SK-N-SH (cell line): ENCODE measurements at regions not wholly inside any gene's neighbourhood (a gene's known extent, or its start where the extent isn't known, plus 50 kb on each side); places are given as distances from the start of the nearest gene placed in this dataset.
A peak's percentile ranks its signal among the peaks of the same experiment; 100 is the strongest.

Experiments used
- CTCF ChIA-PET: fragments of 300-600, 350-600 bp; formaldehyde crosslinking; extraction: SDS; loops from one replicate; lab custom pipeline; 2021; lab: Yijun Ruan, JAX
- POLR2A ChIA-PET: fragments of 350-600 bp; sonication (Branson Sonifier 250); formaldehyde crosslinking; extraction: SDS; loops from one replicate; lab custom pipeline; 2020; ENCODE audit warnings: antibody characterized with exemption, inconsistent platforms; lab: Yijun Ruan, JAX
- DNase-seq: peaks from one replicate; pipeline ENCODE4 v3.0.0; 2012
- H2AFZ ChIP-seq: fragments of 200-600 bp; sonication (generic); 2 replicates; pipeline ENCODE4 v1.8.1; 2016; ENCODE audit warnings: antibody characterized with exemption, mild to moderate bottlenecking, low read depth
- H3F3A ChIP-seq: fragments of 200-600 bp; sonication (generic); replicated peaks from 2 replicates; pipeline ENCODE3; 2016; ENCODE audit warnings: antibody characterized with exemption, mild to moderate bottlenecking; ENCODE audit not compliant: insufficient read depth
- H3K27ac ChIP-seq, 2 experiments: fragments of 200-500 bp in 1 of 2; fragments of 200-600 bp in 1 of 2; sonication (Bioruptor generic) in 1 of 2; sonication (generic), shearing (Covaris generic) in 1 of 2; 2 replicates each; pipeline versions ENCODE4 v1.5.1 to v1.6.1; 2014 to 2016; ENCODE audit warnings: low read depth in 2 of 2, inconsistent platforms in 1 of 2, low read length in 1 of 2, mild to moderate bottlenecking in 1 of 2, mixed read lengths in 1 of 2
- H3K27me3 ChIP-seq: fragments of 200-600 bp; sonication (generic), shearing (Covaris generic); 2 replicates; pipeline ENCODE4 v1.6.1; 2016; ENCODE audit warnings: mixed run types; ENCODE audit not compliant: insufficient read depth
- H3K36me3 ChIP-seq, 2 experiments: fragments of 200-500 bp in 1 of 2; fragments of 200-600 bp in 1 of 2; sonication (Bioruptor generic) in 1 of 2; sonication (generic) in 1 of 2; replicated peaks in 1 of 2; 2 replicates each; pipeline versions ENCODE3 to v1.5.1; 2014 to 2016; ENCODE audit warnings: low read length in 1 of 2, mild to moderate bottlenecking in 1 of 2; ENCODE audit not compliant: insufficient read depth in 2 of 2, control insufficient read depth in 1 of 2
- H3K4me1 ChIP-seq, 2 experiments: fragments of 200-500 bp in 1 of 2; fragments of 200-600 bp in 1 of 2; sonication (Bioruptor generic) in 1 of 2; sonication (generic), shearing (Covaris generic) in 1 of 2; 2 replicates each; pipeline versions ENCODE4 v1.5.1 to v1.6.1; 2014 to 2016; ENCODE audit warnings: low read depth in 1 of 2, low read length in 1 of 2, mixed run types in 1 of 2; ENCODE audit not compliant: insufficient read depth in 2 of 2, control insufficient read depth in 1 of 2
- H3K4me2 ChIP-seq: fragments of 200-600 bp; sonication (generic), shearing (Covaris generic); 2 replicates; pipeline ENCODE4 v1.6.1; 2017; ENCODE audit warnings: mixed run types
- H3K4me3 ChIP-seq, 2 experiments: fragments of 200-500 bp in 1 of 2; fragments of 200-600 bp in 1 of 2; sonication (Bioruptor generic) in 1 of 2; sonication (generic), shearing (Covaris generic) in 1 of 2; 2 replicates each; pipeline versions ENCODE4 v1.5.1 to v1.8.1; 2014 to 2016; ENCODE audit warnings: low read depth in 2 of 2, inconsistent platforms in 1 of 2, low read length in 1 of 2, mild to moderate bottlenecking in 1 of 2, mixed read lengths in 1 of 2, moderate library complexity in 1 of 2
- H3K79me2 ChIP-seq: fragments of 200-600 bp; sonication (generic); 2 replicates; pipeline ENCODE4 v1.8.1; 2017; ENCODE audit warnings: mild to moderate bottlenecking; ENCODE audit not compliant: insufficient read depth
- H3K9ac ChIP-seq: fragments of 200-600 bp; sonication (generic); 2 replicates; pipeline ENCODE4 v1.6.1; 2017; ENCODE audit warnings: mixed run types
- H3K9me2 ChIP-seq: fragments of 200-600 bp; sonication (generic); 2 replicates; pipeline ENCODE4 v1.6.1; 2017; ENCODE audit warnings: mixed run types
- H3K9me3 ChIP-seq: fragments of 200-600 bp; sonication (generic); 2 replicates; pipeline ENCODE4 v1.6.1; 2017; ENCODE audit warnings: mixed run types, mild to moderate bottlenecking, moderate library complexity
- H4K20me1 ChIP-seq: fragments of 200-600 bp; sonication (generic); 2 replicates; pipeline ENCODE4 v1.6.1; 2017; ENCODE audit warnings: mild to moderate bottlenecking, mixed run types; ENCODE audit not compliant: insufficient read depth
- CTCF ChIP-seq: fragments of 200-600 bp; sonication (generic); IDR thresholded peaks from 2 replicates; pipeline ENCODE4 v1.6.1; 2017; ENCODE audit warnings: antibody characterized with exemption, mild to moderate bottlenecking, moderate library complexity
- EP300 ChIP-seq, 2 experiments: IDR thresholded peaks; 2 replicates each; pipeline versions ENCODE4 v1.4.0 to v1.6.1; 2012; ENCODE audit warnings: borderline replicate concordance in 1 of 2, low read depth in 1 of 2, low read length in 1 of 2
- EZH2phosphoT487 ChIP-seq: fragments of 200-600 bp; sonication (generic); IDR thresholded peaks from 2 replicates; pipeline ENCODE4 v1.6.1; 2017; ENCODE audit warnings: low read depth, mixed run types, mild to moderate bottlenecking, antibody characterized with exemption, moderate library complexity, borderline replicate concordance
- FOSL2 ChIP-seq: IDR thresholded peaks from 2 replicates; pipeline ENCODE4 v1.4.0; 2012; ENCODE audit warnings: low read depth, mild to moderate bottlenecking, moderate library complexity, borderline replicate concordance
- FOXJ3 ChIP-seq: sonication (generic); formaldehyde crosslinking; IDR thresholded peaks from 2 replicates; pipeline ENCODE4 v1.5.1; 2020; ENCODE audit warnings: mild to moderate bottlenecking, missing genetic modification reagents
- FOXM1 ChIP-seq: IDR thresholded peaks from 2 replicates; pipeline ENCODE4 v1.4.0; 2012; ENCODE audit warnings: low read depth, mild to moderate bottlenecking
- JUND ChIP-seq: IDR thresholded peaks from 2 replicates; pipeline ENCODE4 v1.4.0; 2012
- MAX ChIP-seq: IDR thresholded peaks from 2 replicates; pipeline ENCODE4 v1.4.0; 2012; ENCODE audit warnings: low read depth
- MXI1 ChIP-seq: IDR thresholded peaks from 2 replicates; pipeline ENCODE4 v1.6.1; 2012; ENCODE audit warnings: mild to moderate bottlenecking, low read depth, low read length, improper control_type of control experiment
- NFIC ChIP-seq: IDR thresholded peaks from 2 replicates; pipeline ENCODE4 v1.4.0; 2012; ENCODE audit warnings: borderline replicate concordance
- PBX3 ChIP-seq: IDR thresholded peaks from 2 replicates; pipeline ENCODE4; 2012
- RAD21 ChIP-seq: IDR thresholded peaks from 2 replicates; pipeline ENCODE4 v1.6.1; 2012; ENCODE audit warnings: mild to moderate bottlenecking, low read length
- RCOR1 ChIP-seq: fragments of 150-350 bp; IDR thresholded peaks from 2 replicates; pipeline ENCODE4 v1.6.1; 2017; ENCODE audit warnings: antibody characterized with exemption, low read length
- RXRA ChIP-seq: IDR thresholded peaks from 2 replicates; pipeline ENCODE4 v1.4.0; 2012; ENCODE audit warnings: low read depth, mild to moderate bottlenecking, borderline replicate concordance
- SMC3 ChIP-seq: IDR thresholded peaks from 2 replicates; pipeline ENCODE4 v1.6.1; 2012; ENCODE audit warnings: low read depth, low read length, improper control_type of control experiment
- USF2 ChIP-seq: fragments of 150-350 bp; IDR thresholded peaks from 2 replicates; pipeline ENCODE4 v1.6.1; 2017; ENCODE audit warnings: antibody characterized with exemption, low read length, low read depth, borderline replicate concordance
- YY1 ChIP-seq: IDR thresholded peaks from 2 replicates; pipeline ENCODE4 v1.4.0; 2012; ENCODE audit warnings: low read depth, mild to moderate bottlenecking
- ZBTB33 ChIP-seq: IDR thresholded peaks from 2 replicates; pipeline ENCODE4 v1.4.0; 2012; ENCODE audit warnings: low read depth, borderline replicate concordance
- WGBS: methylation state at CpG from one replicate; pipeline ENCODE4 v1.1.6; 2017; ENCODE audit warnings: low lambda C conversion rate; 5-methylcytosine and 5-hydroxymethylcytosine counted together

- ChIA-PET CTCF (no interaction called here), POLR2A (no interaction called here)
- Histone ChIP-seq H3K79me2 (no peaks in the 10 kb centered on the region), H3K27me3 (no peaks in the 10 kb centered on the region), H3K4me2 (no peak overlapping the region), H3K4me3 (no peak overlapping the region), H4K20me1 (no peaks in the 10 kb centered on the region), H3K9me2 (no peaks in the 10 kb centered on the region), H3K27ac (no peak overlapping the region), H3K4me1 (no peaks in the 10 kb centered on the region), H3K36me3 (no peaks in the 10 kb centered on the region), H3F3A (no peaks in the 10 kb centered on the region), H3K9ac (no peak overlapping the region), H3K9me3 (no peaks in the 10 kb centered on the region), H2AFZ (no peak overlapping the region)
- 84% methylated on average over 101 of the region's 101 CpGs for WGBS
- TF ChIP-seq RAD21 (no peak), NFIC (no peak), EP300 (IDR thresholded peaks at IDR 0.05; ENCODE audit: borderline replicate concordance in 1 of 2, low read depth in 1 of 2, low read length in 1 of 2) (no peak), RCOR1 (no peak), MAX (no peak), CTCF (no peak), EZH2phosphoT487 (no peak), USF2 (no peak), FOXJ3 (CRISPR knock-in tag) (no peak), ZBTB33 (no peak), RXRA (no peak), FOXM1 (no peak), MXI1 (no peak), FOSL2 (no peak), YY1 (no peak), JUND (no peak), PBX3 (no peak), SMC3 (no peak)
- DNase-seq: peak; percentile 1
Measured at GRCh38 chr16:34802848-34803599, 1343.6 kb downstream of the TP53TG3F start.
